Ishikawa (cell line): ENCODE measurements at regions not wholly inside any gene's neighbourhood (a gene's known extent, or its start where the extent isn't known, plus 50 kb on each side); places are given as distances from the start of the nearest gene placed in this dataset.

Source experiments
- CEBPB ChIP-seq: IDR thresholded peaks from 2 replicates; pipeline ENCODE4 v1.6.1; 2012
- CREB1 ChIP-seq: IDR thresholded peaks from 2 replicates; pipeline ENCODE4 v1.6.1; 2012; ENCODE audit warnings: low read depth
- EGR1 ChIP-seq: IDR thresholded peaks from 2 replicates; pipeline ENCODE4 v1.6.1; 2012
- EP300 ChIP-seq: IDR thresholded peaks from 2 replicates; pipeline ENCODE4 v1.6.1; 2012; ENCODE audit warnings: borderline replicate concordance
- FOXM1 ChIP-seq: IDR thresholded peaks from 2 replicates; pipeline ENCODE4 v1.6.1; 2012; ENCODE audit warnings: low read depth, borderline replicate concordance
- NFIC ChIP-seq: IDR thresholded peaks from 2 replicates; pipeline ENCODE4 v1.6.1; 2012
- RAD21 ChIP-seq: IDR thresholded peaks from 2 replicates; pipeline ENCODE4 v1.6.1; 2012; ENCODE audit warnings: low read depth
- TAF1 ChIP-seq: IDR thresholded peaks from 2 replicates; pipeline ENCODE4 v1.6.1; 2012; ENCODE audit warnings: low read depth, mild to moderate bottlenecking
- TCF12 ChIP-seq: IDR thresholded peaks from 2 replicates; pipeline ENCODE4 v1.6.1; 2012; ENCODE audit warnings: low read depth
- TEAD4 ChIP-seq: IDR thresholded peaks from 2 replicates; pipeline ENCODE4 v1.6.1; 2012
- YY1 ChIP-seq: IDR thresholded peaks from 2 replicates; pipeline ENCODE4 v1.6.1; 2012; ENCODE audit warnings: low read depth
- ZBTB7A ChIP-seq: IDR thresholded peaks from 2 replicates; pipeline ENCODE4 v1.6.1; 2012; ENCODE audit warnings: low read depth
- TF ChIP-seq, protein P1 (sequence below): IDR thresholded peaks from 2 replicates; pipeline ENCODE4 v1.6.1; 2012
- TF ChIP-seq, protein P2 (sequence below): IDR thresholded peaks from 2 replicates; pipeline ENCODE4 v1.6.1; 2012
- TF ChIP-seq, protein P3 (sequence below): IDR thresholded peaks from 2 replicates; pipeline ENCODE4 v1.6.1; 2012; ENCODE audit warnings: low read depth, mild to moderate bottlenecking

DNA sequence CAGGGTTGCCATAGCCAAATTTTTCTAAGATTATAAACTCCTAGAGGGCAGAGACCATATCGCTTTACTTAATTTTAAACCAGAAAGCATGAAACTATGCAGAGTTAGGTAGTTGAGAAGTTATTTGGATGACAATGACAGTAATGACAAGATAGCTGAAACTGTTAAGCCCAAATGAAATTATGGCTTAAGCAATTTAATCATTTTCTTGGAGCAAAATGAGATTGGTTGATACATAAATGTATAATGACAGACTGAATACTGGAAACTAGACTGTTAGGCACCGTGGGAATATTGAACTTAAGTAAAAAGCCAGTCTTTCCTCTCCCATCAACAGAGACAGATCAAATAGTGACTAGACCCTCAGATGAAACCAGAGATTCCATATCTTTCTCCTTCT is 670.3 kb upstream of the NRSN1 start:
- TF ChIP-seq YY1: no peak
- TF ChIP-seq ZBTB7A: no peak
- no peak for TF ChIP-seq TCF12
- no peak for TF ChIP-seq RAD21
- no peak for TF ChIP-seq EGR1
- TF ChIP-seq FOXM1: no peak
- TF ChIP-seq CREB1: no peak
- no peak for TF ChIP-seq EP300
- TF ChIP-seq, protein P1, sequence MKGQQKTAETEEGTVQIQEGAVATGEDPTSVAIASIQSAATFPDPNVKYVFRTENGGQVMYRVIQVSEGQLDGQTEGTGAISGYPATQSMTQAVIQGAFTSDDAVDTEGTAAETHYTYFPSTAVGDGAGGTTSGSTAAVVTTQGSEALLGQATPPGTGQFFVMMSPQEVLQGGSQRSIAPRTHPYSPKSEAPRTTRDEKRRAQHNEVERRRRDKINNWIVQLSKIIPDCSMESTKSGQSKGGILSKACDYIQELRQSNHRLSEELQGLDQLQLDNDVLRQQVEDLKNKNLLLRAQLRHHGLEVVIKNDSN: no peak
- TF ChIP-seq, protein P2, sequence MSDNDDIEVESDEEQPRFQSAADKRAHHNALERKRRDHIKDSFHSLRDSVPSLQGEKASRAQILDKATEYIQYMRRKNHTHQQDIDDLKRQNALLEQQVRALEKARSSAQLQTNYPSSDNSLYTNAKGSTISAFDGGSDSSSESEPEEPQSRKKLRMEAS: no peak

DNA sequence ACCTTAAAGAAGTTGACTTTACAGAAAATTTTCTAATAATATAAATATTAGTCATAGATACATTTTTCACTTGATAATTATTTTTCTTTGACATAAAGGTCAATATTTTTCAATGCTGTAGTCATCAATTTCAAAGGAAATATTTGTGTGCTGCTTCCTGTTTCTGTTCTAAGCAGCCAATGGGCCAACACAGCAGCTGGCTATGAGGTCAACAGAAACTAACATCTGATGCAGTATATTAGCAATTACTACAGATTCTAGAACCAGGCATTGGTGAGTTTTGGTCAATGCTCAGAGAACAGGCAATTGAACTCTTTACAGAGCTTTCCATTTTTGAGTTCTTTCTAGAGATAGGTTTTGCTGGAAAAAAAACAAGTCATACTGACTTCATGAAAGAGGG is 669.6 kb upstream of the NRSN1 start:
- no peak for TF ChIP-seq TCF12
- TF ChIP-seq, protein P3, sequence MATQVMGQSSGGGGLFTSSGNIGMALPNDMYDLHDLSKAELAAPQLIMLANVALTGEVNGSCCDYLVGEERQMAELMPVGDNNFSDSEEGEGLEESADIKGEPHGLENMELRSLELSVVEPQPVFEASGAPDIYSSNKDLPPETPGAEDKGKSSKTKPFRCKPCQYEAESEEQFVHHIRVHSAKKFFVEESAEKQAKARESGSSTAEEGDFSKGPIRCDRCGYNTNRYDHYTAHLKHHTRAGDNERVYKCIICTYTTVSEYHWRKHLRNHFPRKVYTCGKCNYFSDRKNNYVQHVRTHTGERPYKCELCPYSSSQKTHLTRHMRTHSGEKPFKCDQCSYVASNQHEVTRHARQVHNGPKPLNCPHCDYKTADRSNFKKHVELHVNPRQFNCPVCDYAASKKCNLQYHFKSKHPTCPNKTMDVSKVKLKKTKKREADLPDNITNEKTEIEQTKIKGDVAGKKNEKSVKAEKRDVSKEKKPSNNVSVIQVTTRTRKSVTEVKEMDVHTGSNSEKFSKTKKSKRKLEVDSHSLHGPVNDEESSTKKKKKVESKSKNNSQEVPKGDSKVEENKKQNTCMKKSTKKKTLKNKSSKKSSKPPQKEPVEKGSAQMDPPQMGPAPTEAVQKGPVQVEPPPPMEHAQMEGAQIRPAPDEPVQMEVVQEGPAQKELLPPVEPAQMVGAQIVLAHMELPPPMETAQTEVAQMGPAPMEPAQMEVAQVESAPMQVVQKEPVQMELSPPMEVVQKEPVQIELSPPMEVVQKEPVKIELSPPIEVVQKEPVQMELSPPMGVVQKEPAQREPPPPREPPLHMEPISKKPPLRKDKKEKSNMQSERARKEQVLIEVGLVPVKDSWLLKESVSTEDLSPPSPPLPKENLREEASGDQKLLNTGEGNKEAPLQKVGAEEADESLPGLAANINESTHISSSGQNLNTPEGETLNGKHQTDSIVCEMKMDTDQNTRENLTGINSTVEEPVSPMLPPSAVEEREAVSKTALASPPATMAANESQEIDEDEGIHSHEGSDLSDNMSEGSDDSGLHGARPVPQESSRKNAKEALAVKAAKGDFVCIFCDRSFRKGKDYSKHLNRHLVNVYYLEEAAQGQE: no peak
- no peak for TF ChIP-seq NFIC
- TF ChIP-seq, protein P2: no peak
- TF ChIP-seq TAF1: no peak
- no peak for TF ChIP-seq EP300
- no peak for TF ChIP-seq TEAD4
- no peak for TF ChIP-seq RAD21
- no peak for TF ChIP-seq ZBTB7A
- TF ChIP-seq YY1: no peak
- no peak for TF ChIP-seq FOXM1
- TF ChIP-seq CEBPB: no peak

DNA sequence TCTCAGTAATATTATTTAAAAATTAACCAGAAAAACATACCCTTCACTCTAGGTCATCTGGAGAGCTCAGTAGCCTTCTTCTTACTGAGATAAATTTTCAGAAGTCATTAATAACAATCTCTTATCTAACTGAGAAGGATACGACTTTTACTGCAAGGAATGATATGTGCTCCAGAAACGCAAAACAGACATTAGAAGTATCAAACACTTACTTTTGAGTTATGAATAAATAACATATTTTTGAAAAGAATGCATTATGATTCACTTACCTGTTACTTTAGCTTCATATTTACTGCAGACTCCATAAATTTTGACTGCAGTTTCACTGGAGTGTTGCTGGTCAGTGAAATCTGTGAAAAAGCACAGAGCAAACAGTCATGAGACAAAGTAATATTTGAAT is 668.7 kb upstream of the NRSN1 start:
- TF ChIP-seq NFIC: no peak
- no peak for TF ChIP-seq CEBPB
- TF ChIP-seq, protein P1: no peak
- TF ChIP-seq, protein P2: no peak
- no peak for TF ChIP-seq YY1
- TF ChIP-seq TCF12: no peak
- TF ChIP-seq CREB1: no peak
- TF ChIP-seq TAF1: no peak
- TF ChIP-seq, protein P3: no peak
- no peak for TF ChIP-seq RAD21
- no peak for TF ChIP-seq TEAD4

DNA sequence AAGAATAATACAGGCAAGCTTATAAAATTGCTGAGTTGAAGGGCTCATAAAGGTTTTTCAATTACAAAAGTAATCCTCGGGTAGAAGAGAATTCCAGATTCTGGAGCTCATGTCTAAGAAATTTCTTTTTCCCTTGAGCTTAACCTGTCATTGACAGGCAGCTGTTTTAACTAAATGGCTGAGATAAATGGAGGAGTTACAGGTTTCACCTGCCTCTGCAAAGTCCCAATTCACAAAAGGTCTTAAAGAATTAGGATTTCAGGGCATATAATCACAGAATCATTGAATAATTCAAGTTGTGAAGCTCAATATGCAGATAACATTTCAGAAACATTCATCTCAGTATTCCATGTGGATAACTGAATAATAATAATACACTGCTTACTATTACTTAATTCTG is 660.1 kb upstream of the NRSN1 start:
- TF ChIP-seq TCF12: no peak
- TF ChIP-seq, protein P3: no peak
- no peak for TF ChIP-seq YY1

DNA sequence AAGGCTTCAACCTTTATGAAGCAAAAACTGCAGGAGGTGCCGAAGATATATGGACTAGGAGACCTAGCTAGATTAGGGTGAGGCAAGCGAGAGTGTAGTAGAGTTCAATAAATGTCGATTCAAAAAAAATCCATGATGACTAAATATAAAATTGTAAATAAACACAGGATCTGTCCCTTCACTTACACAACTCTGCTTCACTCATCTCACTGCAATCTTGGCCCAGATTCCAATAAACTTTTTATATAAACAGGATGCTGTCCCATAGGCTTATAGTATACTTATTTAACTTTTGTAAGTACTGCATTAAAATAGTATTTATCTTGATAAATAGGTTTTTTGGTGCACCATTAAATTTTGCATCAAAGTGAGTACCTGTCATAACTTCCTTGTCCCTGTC is 648.4 kb upstream of the NRSN1 start:
- TF ChIP-seq TEAD4 (no peak), TAF1 (no peak), CREB1 (no peak), YY1 (no peak), TCF12 (no peak), EP300 (no peak), ZBTB7A (no peak), NFIC (no peak), EGR1 (no peak), CEBPB (no peak), FOXM1 (no peak)
- TF ChIP-seq, protein P2: no peak
- TF ChIP-seq, protein P3: no peak
- TF ChIP-seq, protein P1: no peak
